IPS-18a (cell line): ENCODE measurements at regions not wholly inside any gene's neighbourhood (a gene's known extent, or its start where the extent isn't known, plus 50 kb on each side); places are given as distances from the start of the nearest gene placed in this dataset.
A peak's percentile ranks its signal among the peaks of the same experiment; 100 is the strongest.

ENCODE experiments used
- H3K27ac ChIP-seq: one replicate; pipeline ENCODE4 v1.5.1; 2013; ENCODE audit warnings: low read length
- H3K27me3 ChIP-seq: one replicate; pipeline ENCODE4 v1.6.1; 2013; ENCODE audit warnings: mild to moderate bottlenecking, low read length; ENCODE audit not compliant: control insufficient read depth, insufficient read depth
- H3K36me3 ChIP-seq: one replicate; pipeline ENCODE4 v1.6.1; 2013; ENCODE audit warnings: low read depth, low read length; ENCODE audit not compliant: control insufficient read depth
- H3K4me1 ChIP-seq: one replicate; pipeline ENCODE4 v1.6.1; 2013; ENCODE audit warnings: low read depth, low read length; ENCODE audit not compliant: control insufficient read depth
- H3K4me3 ChIP-seq: one replicate; pipeline ENCODE4 v1.5.1; 2013; ENCODE audit warnings: low read length
- H3K9ac ChIP-seq: one replicate; pipeline ENCODE4 v1.6.1; 2013; ENCODE audit warnings: mild to moderate bottlenecking, low read length, moderate library complexity
- H3K9me3 ChIP-seq: one replicate; pipeline ENCODE4 v1.6.1; 2013; ENCODE audit warnings: low read depth, low read length; ENCODE audit not compliant: control insufficient read depth

DNA sequence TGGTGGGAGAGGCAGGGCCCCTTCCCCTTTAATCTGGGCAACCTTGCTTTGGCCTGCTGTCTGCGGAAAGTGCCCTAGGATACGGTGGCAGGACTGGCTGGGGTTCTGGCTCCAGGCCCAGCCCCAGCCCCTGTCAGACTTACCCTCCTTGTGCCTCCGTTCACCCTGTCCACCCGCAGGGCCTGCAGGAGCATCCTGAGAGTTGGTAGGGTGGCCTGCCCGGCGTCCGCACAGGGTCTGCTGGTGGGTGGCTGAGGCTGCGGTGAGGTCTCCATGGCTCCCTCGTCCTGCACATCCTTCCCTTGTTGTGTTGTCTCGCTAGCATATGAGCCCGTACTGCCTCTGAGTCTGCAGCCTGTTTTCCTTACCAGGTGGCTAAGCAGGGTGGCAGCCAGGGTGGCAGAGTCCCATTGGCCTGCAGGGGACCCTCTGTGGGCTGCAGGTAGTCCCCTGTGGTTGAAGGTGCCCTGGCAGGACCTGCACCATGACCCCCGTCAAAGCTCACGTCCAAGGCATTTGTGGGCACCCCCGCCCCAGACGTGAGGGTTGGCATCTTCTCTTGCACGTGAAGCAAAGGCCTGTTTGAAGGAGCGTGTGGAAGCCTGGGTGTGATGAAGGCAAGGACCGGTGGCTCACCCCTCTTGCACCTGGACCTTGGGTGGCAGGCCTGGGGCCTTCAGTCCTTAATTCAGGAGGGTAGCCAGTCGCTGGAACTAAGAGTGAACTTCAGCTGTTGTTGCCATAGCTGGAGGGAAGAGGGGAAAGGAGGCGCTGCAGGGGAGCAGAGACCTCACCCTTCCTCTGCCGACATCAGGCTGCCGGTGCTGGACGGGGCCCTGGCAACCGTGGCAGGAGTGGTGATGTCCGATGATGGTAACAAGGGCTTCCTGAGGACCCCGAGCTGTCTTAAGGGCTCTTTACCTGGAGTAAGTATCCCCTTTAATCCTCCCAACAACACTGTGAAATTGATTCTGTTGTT, 293.7 kb downstream of the SEC14L1 start:
- Histone ChIP-seq H3K4me3 (no peak overlapping the region), H3K4me1 (peaks cover 50% of the 10 kb centered on the region), H3K9ac (no peak overlapping the region), H3K27ac (no peak overlapping the region), H3K36me3 (no peaks in the 10 kb centered on the region), H3K9me3 (no peaks in the 10 kb centered on the region), H3K27me3 (no peaks in the 10 kb centered on the region)

DNA sequence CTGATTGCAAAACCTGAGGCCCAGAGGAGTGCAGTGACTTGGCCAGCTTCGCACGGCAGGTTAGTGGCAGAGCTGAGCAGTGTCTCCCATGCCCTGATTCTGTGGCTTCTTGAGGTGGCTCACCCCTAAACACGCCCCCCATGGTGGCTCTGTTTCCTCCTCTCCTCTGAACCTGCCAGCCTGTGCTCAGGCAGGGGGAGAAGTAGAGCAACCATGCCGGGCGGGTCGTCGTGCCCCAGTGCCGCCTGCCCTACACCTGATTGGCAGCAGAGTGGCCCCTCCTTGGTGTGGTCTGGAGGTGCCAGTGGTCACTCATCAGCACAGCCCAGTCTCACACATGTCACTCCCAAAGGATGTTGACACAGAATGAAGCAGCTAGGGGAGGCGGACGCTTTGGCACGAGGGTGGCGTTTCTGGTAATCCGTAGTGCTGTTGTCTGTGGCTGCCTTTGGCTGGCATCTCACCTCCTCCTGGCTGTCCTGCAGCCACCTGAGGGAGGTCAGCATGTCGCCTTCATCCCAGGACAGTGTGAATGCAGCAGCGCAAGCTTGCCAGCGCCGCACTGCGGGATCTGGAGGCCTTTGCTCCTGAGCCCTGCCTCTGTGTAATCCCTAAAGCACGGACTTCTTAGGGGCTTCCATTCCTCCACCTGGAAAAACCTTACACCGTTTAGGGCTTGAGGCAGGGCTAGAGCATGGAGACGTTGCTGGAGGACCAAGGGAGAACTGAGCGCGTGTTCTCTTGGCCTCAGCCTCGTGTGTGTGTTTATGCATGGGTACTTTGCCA, 294.7 kb downstream of the SEC14L1 start:
- H3K27ac ChIP-seq, result peak overlapping the region; percentile 20
- no peaks in the 10 kb centered on the region for H3K36me3 ChIP-seq
- no peaks in the 10 kb centered on the region for H3K27me3 ChIP-seq
- peaks cover 40% of the 10 kb centered on the region for H3K4me1 ChIP-seq
- H3K4me3 ChIP-seq, result peak overlapping the region; percentile 27
- H3K9ac ChIP-seq, result no peak overlapping the region
- H3K9me3 ChIP-seq, result no peaks in the 10 kb centered on the region

DNA sequence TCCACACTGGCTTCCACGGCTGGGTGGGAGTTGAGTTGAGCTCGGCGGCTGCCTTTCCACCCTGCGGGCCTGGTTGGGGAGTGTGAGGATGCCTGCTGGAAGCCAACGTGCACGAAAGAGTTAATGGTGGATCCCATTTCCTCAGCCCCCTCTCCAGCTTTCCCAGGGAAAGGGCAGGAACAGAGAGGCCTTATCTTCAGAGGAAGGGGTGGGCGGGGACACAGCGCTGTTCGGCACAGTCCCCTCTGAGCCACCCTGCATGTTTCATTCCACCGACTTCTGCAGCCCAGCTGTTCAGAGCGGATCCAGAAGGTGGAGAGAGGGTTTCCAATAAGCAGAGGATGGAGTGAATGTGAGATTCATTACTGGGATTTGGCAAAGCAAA, 295.3 kb downstream of the SEC14L1 start:
- H3K4me1 ChIP-seq, result peaks cover 39% of the 10 kb centered on the region
- H3K9me3 ChIP-seq, result no peaks in the 10 kb centered on the region
- H3K27ac ChIP-seq, result peak overlapping the region; percentile 20
- H3K4me3 ChIP-seq, result peak overlapping the region; percentile 27
- H3K9ac ChIP-seq, result no peak overlapping the region
- no peaks in the 10 kb centered on the region for H3K27me3 ChIP-seq
- H3K36me3 ChIP-seq, result no peaks in the 10 kb centered on the region

DNA sequence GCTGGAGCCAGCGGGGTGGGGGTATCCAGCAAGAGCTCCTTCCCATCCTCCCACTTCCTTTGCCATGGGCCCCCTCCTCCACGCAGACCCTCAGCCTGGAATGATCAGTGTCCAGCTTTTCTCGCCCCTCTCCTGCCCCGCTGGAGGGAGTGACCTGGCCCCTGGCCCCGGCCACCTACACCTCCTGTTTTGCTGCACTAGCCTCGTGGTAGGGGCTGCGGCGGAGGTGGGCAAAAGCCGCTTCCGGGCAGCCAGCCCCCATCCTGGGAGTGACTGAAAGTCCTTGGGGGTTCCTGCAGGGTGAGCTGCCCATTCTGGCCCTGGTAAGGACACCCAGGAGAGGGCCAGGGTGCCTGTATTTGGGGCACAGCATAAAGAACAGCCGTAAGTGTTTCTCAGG, 295.7 kb downstream of the SEC14L1 start:
- H3K36me3 ChIP-seq, result no peaks in the 10 kb centered on the region
- H3K4me3 ChIP-seq, result peak overlapping the region; percentile 27
- H3K9me3 ChIP-seq, result no peaks in the 10 kb centered on the region
- H3K4me1 ChIP-seq, result peaks cover 39% of the 10 kb centered on the region
- no peaks in the 10 kb centered on the region for H3K27me3 ChIP-seq
- no peak overlapping the region for H3K9ac ChIP-seq
- H3K27ac ChIP-seq, result no peak overlapping the region

DNA sequence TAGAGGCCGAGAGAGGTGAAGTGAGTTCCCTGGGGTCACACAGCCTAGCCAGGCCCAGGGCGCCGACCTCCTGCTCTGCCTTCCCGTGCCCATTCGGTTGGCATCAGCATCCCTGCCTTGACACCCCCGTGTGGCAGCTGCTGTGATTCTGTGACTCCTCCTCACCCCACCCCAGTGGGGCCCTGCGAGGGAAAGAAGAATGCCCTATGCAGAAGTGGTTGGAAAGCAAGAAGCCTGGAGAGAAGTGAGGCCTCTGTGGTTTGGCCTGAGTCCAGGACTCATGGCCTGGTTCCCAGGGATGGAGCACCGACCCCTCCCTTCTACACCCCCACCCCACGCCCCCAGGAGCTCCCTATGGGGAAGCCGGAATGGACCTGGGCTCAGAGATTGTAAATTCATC, 296.2 kb downstream of the SEC14L1 start:
- no peaks in the 10 kb centered on the region for H3K9me3 ChIP-seq
- no peak overlapping the region for H3K9ac ChIP-seq
- H3K4me1 ChIP-seq, result peaks cover 39% of the 10 kb centered on the region
- no peaks in the 10 kb centered on the region for H3K27me3 ChIP-seq
- H3K36me3 ChIP-seq, result no peaks in the 10 kb centered on the region
- H3K4me3 ChIP-seq, result no peak overlapping the region
- H3K27ac ChIP-seq, result no peak overlapping the region

DNA sequence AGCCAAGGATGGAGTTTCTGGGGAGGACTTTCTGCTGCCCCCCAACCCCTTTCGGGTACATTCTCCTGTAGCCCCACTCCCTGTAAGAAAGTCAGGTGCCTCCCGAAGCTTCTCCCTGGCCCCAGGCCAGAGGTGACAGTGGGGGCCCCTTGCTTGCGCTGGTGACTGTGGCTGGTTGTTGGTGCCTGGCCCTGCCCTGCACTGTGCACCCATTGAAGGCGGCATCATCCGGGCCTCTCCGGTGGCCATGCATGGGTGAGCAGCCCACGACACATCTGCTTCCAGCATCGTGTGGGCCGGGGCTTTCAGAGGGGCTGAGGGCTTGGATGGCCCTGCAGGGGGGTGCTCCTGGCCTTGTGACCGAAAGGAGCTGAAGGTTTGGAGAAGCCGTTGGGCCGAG, 297.0 kb downstream of the SEC14L1 start:
- Histone ChIP-seq H3K4me1 (peaks cover 33% of the 10 kb centered on the region), H3K27me3 (no peaks in the 10 kb centered on the region), H3K9ac (no peak overlapping the region), H3K9me3 (no peaks in the 10 kb centered on the region), H3K27ac (no peak overlapping the region), H3K4me3 (no peak overlapping the region), H3K36me3 (no peaks in the 10 kb centered on the region)

DNA sequence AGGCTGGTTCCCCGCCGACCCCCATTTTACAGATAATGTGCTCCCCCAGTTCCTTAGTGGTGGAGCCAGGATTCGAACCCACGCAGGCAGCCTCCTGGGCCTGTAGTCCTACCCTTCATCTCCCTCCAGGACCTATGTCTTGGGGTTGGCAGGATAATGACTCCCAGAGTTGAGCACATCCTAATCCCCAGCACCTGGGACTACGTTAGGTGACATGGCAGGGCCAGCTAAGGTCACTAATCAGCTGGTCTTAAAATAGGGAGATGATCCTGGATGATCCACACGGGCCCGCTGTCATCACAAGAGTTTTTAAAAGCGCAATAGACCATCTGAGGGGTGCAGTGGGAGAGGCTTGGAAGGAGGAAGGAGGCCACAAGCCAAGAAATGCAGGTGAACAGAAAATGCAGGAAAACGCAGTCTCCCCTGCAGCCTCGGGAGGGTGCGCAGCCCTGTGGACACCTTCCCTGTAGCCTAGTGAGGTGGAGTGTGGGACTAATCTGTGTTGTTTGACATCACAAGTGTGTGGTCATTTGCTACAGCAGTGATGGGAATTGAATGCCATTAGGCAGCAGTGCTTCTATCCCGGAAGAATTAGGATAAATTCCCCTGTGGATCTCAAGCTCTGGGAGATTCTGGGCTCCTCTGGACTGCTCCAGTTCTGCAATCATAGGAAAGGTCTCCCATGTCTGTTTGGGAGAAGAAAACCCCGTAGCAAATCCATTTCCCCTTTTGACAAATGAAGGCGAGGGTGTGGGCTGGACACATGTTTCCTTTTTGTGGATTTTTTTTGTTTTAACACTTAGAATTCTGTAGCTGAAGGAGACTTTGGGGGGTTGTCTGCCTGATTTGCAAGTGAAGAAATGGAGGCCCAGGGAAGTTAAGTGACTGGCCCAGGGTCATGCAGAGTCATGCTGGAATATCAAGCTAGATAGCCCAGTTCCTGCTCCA, 297.7 kb downstream of the SEC14L1 start:
- Histone ChIP-seq H3K27me3 (no peaks in the 10 kb centered on the region), H3K4me1 (peaks cover 28% of the 10 kb centered on the region), H3K9ac (no peak overlapping the region), H3K9me3 (no peaks in the 10 kb centered on the region), H3K4me3 (no peak overlapping the region), H3K36me3 (no peaks in the 10 kb centered on the region), H3K27ac (no peak overlapping the region)

DNA sequence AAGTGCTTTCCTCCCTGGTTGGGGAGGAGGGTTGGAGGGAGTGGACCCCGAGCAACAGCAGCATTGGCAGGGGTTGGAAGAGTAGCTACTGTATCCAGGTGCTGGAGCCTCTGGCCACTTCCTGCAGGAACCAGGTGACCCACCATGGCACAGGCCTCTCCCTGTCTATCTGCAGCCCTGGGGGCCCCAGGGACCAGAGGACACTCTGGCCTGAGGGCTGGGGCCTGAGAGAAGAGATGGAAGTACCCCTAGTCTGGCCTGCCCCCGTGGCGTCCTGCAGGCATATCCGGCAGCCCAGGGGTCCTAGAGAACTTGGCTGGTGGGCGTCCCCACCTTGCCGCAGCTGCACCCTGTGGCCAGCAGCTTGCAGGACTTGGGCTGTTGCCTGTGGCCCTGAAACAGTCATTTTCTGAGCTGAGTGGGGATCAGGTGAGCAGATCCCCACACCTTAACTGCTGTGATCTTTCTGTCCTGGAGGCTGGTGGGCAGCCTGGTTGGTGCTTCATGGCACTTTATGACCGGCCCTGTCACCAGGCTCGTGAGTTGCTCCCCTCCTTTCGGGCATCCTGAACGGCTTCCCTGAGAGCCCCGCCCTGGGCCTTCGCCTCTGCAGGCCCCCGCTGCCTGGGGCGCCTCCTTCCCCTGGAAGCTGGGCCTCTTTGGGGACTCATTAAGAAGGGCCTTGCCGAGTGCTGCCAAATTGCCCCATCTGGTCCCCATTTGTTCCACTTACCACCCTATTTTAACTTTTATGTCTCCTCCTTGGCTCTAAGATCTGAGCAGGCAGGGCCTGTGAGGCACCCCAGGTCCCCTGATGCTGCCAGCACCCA, 298.6 kb downstream of the SEC14L1 start:
- Histone ChIP-seq H3K4me3 (no peak overlapping the region), H3K9me3 (no peaks in the 10 kb centered on the region), H3K27me3 (no peaks in the 10 kb centered on the region), H3K36me3 (no peaks in the 10 kb centered on the region), H3K27ac (no peak overlapping the region), H3K9ac (no peak overlapping the region), H3K4me1 (peaks cover 23% of the 10 kb centered on the region)

DNA sequence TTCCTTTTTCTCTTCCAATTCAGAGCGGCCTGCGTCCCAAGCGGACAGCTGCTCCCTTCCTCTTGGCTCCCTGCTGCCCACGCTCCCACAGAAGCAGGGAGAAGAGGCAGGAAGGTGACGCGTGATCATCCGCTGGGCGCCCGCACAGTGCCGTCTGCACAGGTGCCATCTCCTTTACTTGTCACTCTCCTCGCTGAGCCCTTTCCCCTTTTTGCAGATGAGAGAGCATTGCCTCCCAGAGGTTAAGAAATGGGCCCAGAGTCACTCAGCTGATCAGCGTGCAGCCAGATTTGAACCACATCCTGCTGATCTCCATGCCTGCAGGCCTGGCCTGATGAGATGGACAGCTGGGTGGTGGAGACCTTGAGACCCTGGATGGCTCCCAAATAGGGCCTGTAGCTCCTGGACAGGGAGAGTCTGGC, 299.8 kb downstream of the SEC14L1 start:
- peaks cover 16% of the 10 kb centered on the region for H3K4me1 ChIP-seq
- H3K9me3 ChIP-seq, result no peaks in the 10 kb centered on the region
- H3K9ac ChIP-seq, result no peak overlapping the region
- no peak overlapping the region for H3K4me3 ChIP-seq
- H3K27me3 ChIP-seq, result no peaks in the 10 kb centered on the region
- no peak overlapping the region for H3K27ac ChIP-seq
- no peaks in the 10 kb centered on the region for H3K36me3 ChIP-seq

DNA sequence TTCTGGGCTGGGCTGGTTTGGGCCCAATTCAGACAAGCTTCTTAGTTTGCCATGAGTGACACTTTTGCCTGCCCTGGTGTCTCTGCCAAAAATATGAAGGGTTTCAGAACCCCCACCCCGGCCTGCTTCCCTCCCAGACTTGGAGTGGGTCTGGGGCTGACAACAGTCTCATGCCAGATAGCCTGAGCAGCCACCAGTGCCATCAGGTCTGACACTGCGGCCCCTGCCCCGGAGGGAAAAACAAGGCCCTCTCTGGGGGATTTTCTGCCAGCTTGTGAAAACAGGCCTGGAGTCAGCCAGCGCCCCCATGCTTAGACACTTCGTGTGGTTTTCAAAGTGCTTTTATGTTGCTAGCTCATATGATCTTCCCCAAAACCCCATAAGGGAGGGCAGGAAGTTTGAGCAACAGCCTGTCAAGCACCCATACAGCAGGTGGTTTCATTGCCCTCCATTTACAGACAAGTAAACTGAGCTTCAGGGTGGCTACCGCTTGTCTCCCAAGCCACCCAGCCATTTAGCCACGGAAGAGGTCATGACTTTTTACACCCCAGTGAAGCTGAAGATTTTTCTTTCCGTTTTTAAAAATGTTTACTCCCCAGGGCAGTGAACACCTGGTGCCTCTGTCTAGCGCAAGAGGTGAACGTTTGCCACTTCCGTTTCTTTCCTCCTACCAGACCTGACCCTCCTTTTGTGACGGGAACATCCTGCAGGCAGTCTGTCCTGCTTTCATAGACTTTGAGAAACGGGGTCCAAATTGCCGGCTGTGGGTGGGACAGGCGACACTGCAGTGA, 300.6 kb downstream of the SEC14L1 start:
- H3K27ac ChIP-seq, result no peak overlapping the region
- no peak overlapping the region for H3K4me3 ChIP-seq
- H3K4me1 ChIP-seq, result peaks cover 10% of the 10 kb centered on the region
- H3K27me3 ChIP-seq, result no peaks in the 10 kb centered on the region
- no peaks in the 10 kb centered on the region for H3K36me3 ChIP-seq
- no peak overlapping the region for H3K9ac ChIP-seq
- H3K9me3 ChIP-seq, result no peaks in the 10 kb centered on the region
